ENCODE measurements at regions not wholly inside any gene's neighbourhood (a gene's known extent, or its start where the extent isn't known, plus 50 kb on each side); places are given as distances from the start of the nearest gene placed in this dataset.

DNA sequence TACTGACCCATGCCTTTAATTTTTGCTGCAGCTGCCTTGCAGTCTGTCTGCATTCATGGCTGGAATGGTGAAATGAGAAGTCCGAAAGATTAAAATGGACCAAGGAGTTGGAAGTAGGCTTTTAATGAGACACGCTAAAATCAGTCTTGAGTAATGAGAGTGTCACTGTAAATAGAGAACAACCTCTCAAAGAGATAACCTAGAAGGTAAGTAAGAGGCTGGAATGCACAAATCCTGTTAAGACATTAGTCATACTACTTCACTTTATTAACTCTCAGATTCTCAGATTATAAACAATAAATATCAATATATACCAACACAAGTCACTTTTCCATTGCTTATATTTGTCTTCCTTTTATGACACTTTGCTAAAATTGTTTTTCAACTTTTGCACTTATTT, 880.6 kb upstream of the C9orf72 start:
- in situ Hi-C loops (cut with HindIII; ENCODE audit: low pct_unique_long_range_greater_than_20kb, low sequenced_read_pairs), result no loop called here
- H3K4me1 ChIP-seq (ENCODE audit: control insufficient read depth, insufficient read depth, low read length), result no peaks in the 10 kb centered on the region
- POLR2A ChIA-PET, result no interaction called here
- TF ChIP-seq TCF7L2 (IDR thresholded peaks at IDR 0.05; ENCODE audit: low read depth, low read length) (no peak), SIN3A (IDR thresholded peaks at IDR 0.05; ENCODE audit: borderline replicate concordance, insufficient read depth, low read depth, low read length) (no peak), POLR2AphosphoS5 (IDR thresholded peaks at IDR 0.05; ENCODE audit: low read depth, low read length) (no peak), REST (IDR thresholded peaks at IDR 0.05; ENCODE audit: insufficient read depth in 1 of 2, low read depth in 2 of 2, low read length in 1 of 2) (no peak)
- TF ChIP-seq, protein P1, sequence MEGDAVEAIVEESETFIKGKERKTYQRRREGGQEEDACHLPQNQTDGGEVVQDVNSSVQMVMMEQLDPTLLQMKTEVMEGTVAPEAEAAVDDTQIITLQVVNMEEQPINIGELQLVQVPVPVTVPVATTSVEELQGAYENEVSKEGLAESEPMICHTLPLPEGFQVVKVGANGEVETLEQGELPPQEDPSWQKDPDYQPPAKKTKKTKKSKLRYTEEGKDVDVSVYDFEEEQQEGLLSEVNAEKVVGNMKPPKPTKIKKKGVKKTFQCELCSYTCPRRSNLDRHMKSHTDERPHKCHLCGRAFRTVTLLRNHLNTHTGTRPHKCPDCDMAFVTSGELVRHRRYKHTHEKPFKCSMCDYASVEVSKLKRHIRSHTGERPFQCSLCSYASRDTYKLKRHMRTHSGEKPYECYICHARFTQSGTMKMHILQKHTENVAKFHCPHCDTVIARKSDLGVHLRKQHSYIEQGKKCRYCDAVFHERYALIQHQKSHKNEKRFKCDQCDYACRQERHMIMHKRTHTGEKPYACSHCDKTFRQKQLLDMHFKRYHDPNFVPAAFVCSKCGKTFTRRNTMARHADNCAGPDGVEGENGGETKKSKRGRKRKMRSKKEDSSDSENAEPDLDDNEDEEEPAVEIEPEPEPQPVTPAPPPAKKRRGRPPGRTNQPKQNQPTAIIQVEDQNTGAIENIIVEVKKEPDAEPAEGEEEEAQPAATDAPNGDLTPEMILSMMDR (IDR thresholded peaks at IDR 0.05), result no peak
- no peak overlapping the region for H3K27ac ChIP-seq (ENCODE audit: low read length)
- CTCF ChIA-PET, result no interaction called here
- DNase-seq (ENCODE audit: low read depth, low spot score) (no peak), ATAC-seq (no peak)
- H3K27me3 ChIP-seq (ENCODE audit: control insufficient read depth, insufficient read depth, low read length), result no peaks in the 10 kb centered on the region
- H3K9me3 ChIP-seq (ENCODE audit: control insufficient read depth, insufficient read depth, low read depth, low read length), result no peaks in the 10 kb centered on the region
- intact Hi-C loops (cut with micrococcal nuclease; ENCODE audit: unreplicated experiment), result no loop called here
- BruUV-seq (replicated peaks), result no TSS peak
- H3K36me3 ChIP-seq (ENCODE audit: control insufficient read depth, insufficient read depth, low read length), result no peaks in the 10 kb centered on the region
- no peak overlapping the region for H3K4me3 ChIP-seq (ENCODE audit: low read depth in 2 of 2, low read length in 2 of 2)

DNA sequence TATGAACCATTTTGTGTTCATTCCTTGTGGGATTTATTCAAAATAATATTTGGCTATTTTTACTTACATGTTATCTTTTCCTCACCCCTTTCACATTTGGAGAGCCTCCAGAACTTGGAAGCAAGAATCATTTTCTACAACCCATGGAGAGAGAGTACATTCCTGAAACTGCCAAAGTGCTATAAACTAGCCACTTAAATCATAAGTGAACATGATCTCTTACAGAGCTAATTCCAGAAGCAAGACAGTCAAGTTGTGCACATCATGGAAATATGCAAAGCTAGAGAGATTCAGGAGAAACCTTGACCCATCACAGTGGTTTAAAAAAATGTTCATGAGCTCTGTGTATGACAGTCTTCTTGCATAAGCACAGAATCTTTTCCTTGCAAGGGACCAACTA, 883.6 kb upstream of the C9orf72 start:
- ChIA-PET CTCF (no interaction called here), POLR2A (no interaction called here)
- no peak for TF ChIP-seq TCF7L2 (IDR thresholded peaks at IDR 0.05; ENCODE audit: low read depth, low read length)
- TF ChIP-seq REST (IDR thresholded peaks at IDR 0.05; ENCODE audit: insufficient read depth in 1 of 2, low read depth in 2 of 2, low read length in 1 of 2), result no peak
- TF ChIP-seq, protein P1 (IDR thresholded peaks at IDR 0.05), result no peak
- TF ChIP-seq SIN3A (IDR thresholded peaks at IDR 0.05; ENCODE audit: borderline replicate concordance, insufficient read depth, low read depth, low read length), result no peak
- no peak for TF ChIP-seq POLR2AphosphoS5 (IDR thresholded peaks at IDR 0.05; ENCODE audit: low read depth, low read length)
- no peaks in the 10 kb centered on the region for H3K36me3 ChIP-seq (ENCODE audit: control insufficient read depth, insufficient read depth, low read length)
- BruUV-seq (replicated peaks), result no TSS peak
- H3K4me3 ChIP-seq (ENCODE audit: low read depth in 2 of 2, low read length in 2 of 2), result no peak overlapping the region
- H3K9me3 ChIP-seq (ENCODE audit: control insufficient read depth, insufficient read depth, low read depth, low read length), result no peaks in the 10 kb centered on the region
- in situ Hi-C loops (cut with HindIII; ENCODE audit: low pct_unique_long_range_greater_than_20kb, low sequenced_read_pairs), result no loop called here
- ATAC-seq (no peak), DNase-seq (ENCODE audit: low read depth, low spot score) (no peak)
- H3K27me3 ChIP-seq (ENCODE audit: control insufficient read depth, insufficient read depth, low read length), result no peaks in the 10 kb centered on the region
- intact Hi-C loops (cut with micrococcal nuclease; ENCODE audit: unreplicated experiment), result no loop called here
- no peaks in the 10 kb centered on the region for H3K4me1 ChIP-seq (ENCODE audit: control insufficient read depth, insufficient read depth, low read length)
- no peak overlapping the region for H3K27ac ChIP-seq (ENCODE audit: low read length)
